ENCODE measurements at regions not wholly inside any gene's neighbourhood (a gene's known extent, or its start where the extent isn't known, plus 50 kb on each side); places are given as distances from the start of the nearest gene placed in this dataset.
"Not testable (repeated sequence)": the region's sequence is repeated elsewhere in the genome, so short reads cannot be mapped to it uniquely, and the experiment has no call there.

GRCh38 chr13:50425772-50426171 lies 410.5 kb downstream of the KCNRG start:
- Histone ChIP-seq H3K27me3 (no peaks in the 10 kb centered on the region), H3K36me3 (no peaks in the 10 kb centered on the region), H3K4me3 (no peak overlapping the region), H3K27ac (no peak overlapping the region), H3K4me1 (ENCODE audit: insufficient read depth) (peaks cover 3% of the 10 kb centered on the region), H3K9me3 (no peaks in the 10 kb centered on the region)
- TF ChIP-seq POLR2A (IDR thresholded peaks at IDR 0.05) = no peak
- TF ChIP-seq CTCF (IDR thresholded peaks at IDR 0.05) = no peak
- TF ChIP-seq EP300 (IDR thresholded peaks at IDR 0.05) = no peak
- intact Hi-C loops (cut with DNase I) = no loop called here
- DNase-seq = no peak

- Histone ChIP-seq H3K4me1 (ENCODE audit: insufficient read depth) (peaks cover 3% of the 10 kb centered on the region), H3K4me3 (no peak overlapping the region), H3K27me3 (no peaks in the 10 kb centered on the region), H3K27ac (no peak overlapping the region), H3K9me3 (no peaks in the 10 kb centered on the region), H3K36me3 (no peaks in the 10 kb centered on the region)
- DNase-seq = no peak
- intact Hi-C loops (cut with DNase I) = no loop called here
- TF ChIP-seq CTCF (IDR thresholded peaks at IDR 0.05) (no peak), POLR2A (IDR thresholded peaks at IDR 0.05) (no peak), EP300 (IDR thresholded peaks at IDR 0.05) (no peak)
Measured at GRCh38 chr13:50426927-50427326, 411.7 kb downstream of the KCNRG start.

GRCh38 chr13:50427511-50427910 lies 412.3 kb downstream of the KCNRG start:
- H3K27ac ChIP-seq; H3K36me3 ChIP-seq; H3K4me1 ChIP-seq (ENCODE audit: insufficient read depth); H3K4me3 ChIP-seq; H3K9me3 ChIP-seq; DNase-seq; intact Hi-C loops (cut with DNase I); H3K27me3 ChIP-seq: not testable (repeated sequence)
- WGBS, 3 donors = 82 to 90% (median 90%) methylated on average over 9 of the region's 9 CpGs

- H3K36me3 ChIP-seq = no peaks in the 10 kb centered on the region
- H3K27ac ChIP-seq = no peak overlapping the region
- intact Hi-C loops (cut with DNase I) = no loop called here
- WGBS, 3 donors = 66 to 85% (median 85%) methylated on average over 1 of the region's 1 CpG
- no peak for DNase-seq
- H3K4me3 ChIP-seq = no peak overlapping the region
- H3K27me3 ChIP-seq = no peaks in the 10 kb centered on the region
- H3K9me3 ChIP-seq = no peaks in the 10 kb centered on the region
- peaks cover 2% of the 10 kb centered on the region for H3K4me1 ChIP-seq (ENCODE audit: insufficient read depth)
- TF ChIP-seq EP300 (IDR thresholded peaks at IDR 0.05) (no peak), POLR2A (IDR thresholded peaks at IDR 0.05) (no peak), CTCF (IDR thresholded peaks at IDR 0.05) (no peak)
Measured at GRCh38 chr13:50428183-50428877, 413.1 kb downstream of the KCNRG start.

GRCh38 chr13:50435011-50435410 lies 408.5 kb downstream of the DLEU7 start:
- intact Hi-C loops (cut with DNase I) = no loop called here
- 94 to 98% (median 94%) methylated on average over 2 of the region's 2 CpGs for WGBS, 3 donors
- no peaks in the 10 kb centered on the region for H3K36me3 ChIP-seq

More at GRCh38 chr13:50435011-50435410, 408.5 kb downstream of the DLEU7 start:
- no peaks in the 10 kb centered on the region for H3K9me3 ChIP-seq
- H3K4me3 ChIP-seq = no peak overlapping the region
- no peaks in the 10 kb centered on the region for H3K27me3 ChIP-seq
- no peak for DNase-seq
- TF ChIP-seq EP300 (IDR thresholded peaks at IDR 0.05) = no peak
- TF ChIP-seq CTCF (IDR thresholded peaks at IDR 0.05) = no peak
- TF ChIP-seq POLR2A (IDR thresholded peaks at IDR 0.05) = no peak
- H3K4me1 ChIP-seq (ENCODE audit: insufficient read depth) = no peaks in the 10 kb centered on the region
- H3K27ac ChIP-seq = no peak overlapping the region

All from ovary (tissue), 7 donors.